ENCODE measurements at regions not wholly inside any gene's neighbourhood (a gene's known extent, or its start where the extent isn't known, plus 50 kb on each side); places are given as distances from the start of the nearest gene placed in this dataset.

DNA sequence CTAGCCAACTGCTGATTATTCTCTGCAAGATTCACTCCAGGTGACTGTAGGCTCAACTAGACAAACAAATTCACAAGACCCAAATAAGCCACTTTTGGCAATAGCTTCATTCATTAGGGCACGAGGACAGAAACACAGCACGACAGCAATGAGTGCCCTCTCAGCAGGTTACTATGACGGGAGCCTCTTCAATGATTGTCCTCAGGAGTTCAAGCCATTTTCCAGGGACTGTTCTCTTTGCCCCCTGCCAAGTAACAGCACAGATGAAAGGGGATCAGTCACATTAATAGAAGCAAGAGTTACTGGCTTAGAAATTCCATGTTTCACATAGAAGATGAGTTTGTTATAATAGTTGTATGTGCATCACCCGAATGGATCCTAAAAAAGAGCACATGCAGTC lies 712.2 kb downstream of the CDH8 start:
- TF ChIP-seq, protein P1, sequence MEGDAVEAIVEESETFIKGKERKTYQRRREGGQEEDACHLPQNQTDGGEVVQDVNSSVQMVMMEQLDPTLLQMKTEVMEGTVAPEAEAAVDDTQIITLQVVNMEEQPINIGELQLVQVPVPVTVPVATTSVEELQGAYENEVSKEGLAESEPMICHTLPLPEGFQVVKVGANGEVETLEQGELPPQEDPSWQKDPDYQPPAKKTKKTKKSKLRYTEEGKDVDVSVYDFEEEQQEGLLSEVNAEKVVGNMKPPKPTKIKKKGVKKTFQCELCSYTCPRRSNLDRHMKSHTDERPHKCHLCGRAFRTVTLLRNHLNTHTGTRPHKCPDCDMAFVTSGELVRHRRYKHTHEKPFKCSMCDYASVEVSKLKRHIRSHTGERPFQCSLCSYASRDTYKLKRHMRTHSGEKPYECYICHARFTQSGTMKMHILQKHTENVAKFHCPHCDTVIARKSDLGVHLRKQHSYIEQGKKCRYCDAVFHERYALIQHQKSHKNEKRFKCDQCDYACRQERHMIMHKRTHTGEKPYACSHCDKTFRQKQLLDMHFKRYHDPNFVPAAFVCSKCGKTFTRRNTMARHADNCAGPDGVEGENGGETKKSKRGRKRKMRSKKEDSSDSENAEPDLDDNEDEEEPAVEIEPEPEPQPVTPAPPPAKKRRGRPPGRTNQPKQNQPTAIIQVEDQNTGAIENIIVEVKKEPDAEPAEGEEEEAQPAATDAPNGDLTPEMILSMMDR (IDR thresholded peaks at IDR 0.05; ENCODE audit: low read depth, low read length, poor library complexity, severe bottlenecking), result no peak
- no peak for TF ChIP-seq EZH2phosphoT487 (IDR thresholded peaks at IDR 0.05; ENCODE audit: borderline replicate concordance, low read length)

Measured in DOHH2 (cell line).